GM23338 (cell line): ENCODE measurements at regions not wholly inside any gene's neighbourhood (a gene's known extent, or its start where the extent isn't known, plus 50 kb on each side); places are given as distances from the start of the nearest gene placed in this dataset.

Experiments
- CREB1 ChIP-seq: fragments of 250-450 bp; sonication (Bioruptor Pico); IDR thresholded peaks from 2 replicates; pipeline ENCODE4 v1.5.0; 2020; ENCODE audit warnings: low read depth, mild to moderate bottlenecking, moderate library complexity
- EZH2 ChIP-seq: fragments of 200-600 bp; sonication (generic); IDR thresholded peaks from one replicate; pipeline ENCODE4 v1.8.0; 2017; ENCODE audit warnings: antibody characterized with exemption, mild to moderate bottlenecking, low read depth; ENCODE audit not compliant: unreplicated experiment
- EZH2phosphoT487 ChIP-seq: fragments of 200-600 bp; sonication (generic); IDR thresholded peaks from one replicate; pipeline ENCODE4 v1.8.1; 2018; ENCODE audit warnings: antibody characterized with exemption; ENCODE audit not compliant: unreplicated experiment
- JUNB ChIP-seq: IDR thresholded peaks from one replicate; pipeline ENCODE4 v1.6.1; 2016; ENCODE audit warnings: antibody characterized with exemption; ENCODE audit not compliant: unreplicated experiment
- NANOG ChIP-seq: IDR thresholded peaks from 2 replicates; pipeline ENCODE4 v1.6.1; 2016; ENCODE audit warnings: antibody characterized with exemption, borderline replicate concordance
- POLR2AphosphoS5 ChIP-seq: IDR thresholded peaks from 2 replicates; pipeline ENCODE4 v1.6.1; 2016; ENCODE audit warnings: antibody characterized with exemption, low read depth
- REST ChIP-seq: IDR thresholded peaks from one replicate; pipeline ENCODE4 v1.6.1; 2018; ENCODE audit warnings: antibody characterized with exemption; ENCODE audit not compliant: unreplicated experiment
- TF ChIP-seq, protein P1 (sequence below), 2 experiments: fragments of 200-600 bp in 1 of 2; sonication (generic) in 1 of 2; conservative IDR thresholded peaks; 2 replicates each; pipeline versions ENCODE4 v1.5.1 to v1.6.1; 2016 to 2017; ENCODE audit warnings: antibody characterized with exemption in 2 of 2, low read depth in 2 of 2, mild to moderate bottlenecking in 2 of 2, moderate library complexity in 1 of 2

GRCh38 chr18:8942021-8942908, 160.2 kb upstream of the NDUFV2 start:
- TF ChIP-seq JUNB (no peak), EZH2 (no peak), POLR2AphosphoS5 (no peak), EZH2phosphoT487 (no peak), REST (no peak), NANOG (no peak), CREB1 (CRISPR knock-in tag) (no peak)
- TF ChIP-seq, protein P1, sequence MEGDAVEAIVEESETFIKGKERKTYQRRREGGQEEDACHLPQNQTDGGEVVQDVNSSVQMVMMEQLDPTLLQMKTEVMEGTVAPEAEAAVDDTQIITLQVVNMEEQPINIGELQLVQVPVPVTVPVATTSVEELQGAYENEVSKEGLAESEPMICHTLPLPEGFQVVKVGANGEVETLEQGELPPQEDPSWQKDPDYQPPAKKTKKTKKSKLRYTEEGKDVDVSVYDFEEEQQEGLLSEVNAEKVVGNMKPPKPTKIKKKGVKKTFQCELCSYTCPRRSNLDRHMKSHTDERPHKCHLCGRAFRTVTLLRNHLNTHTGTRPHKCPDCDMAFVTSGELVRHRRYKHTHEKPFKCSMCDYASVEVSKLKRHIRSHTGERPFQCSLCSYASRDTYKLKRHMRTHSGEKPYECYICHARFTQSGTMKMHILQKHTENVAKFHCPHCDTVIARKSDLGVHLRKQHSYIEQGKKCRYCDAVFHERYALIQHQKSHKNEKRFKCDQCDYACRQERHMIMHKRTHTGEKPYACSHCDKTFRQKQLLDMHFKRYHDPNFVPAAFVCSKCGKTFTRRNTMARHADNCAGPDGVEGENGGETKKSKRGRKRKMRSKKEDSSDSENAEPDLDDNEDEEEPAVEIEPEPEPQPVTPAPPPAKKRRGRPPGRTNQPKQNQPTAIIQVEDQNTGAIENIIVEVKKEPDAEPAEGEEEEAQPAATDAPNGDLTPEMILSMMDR (conservative IDR thresholded peaks at IDR 0.05; ENCODE audit: low read depth in 2 of 2) = no peak
